H9 (cell line): ENCODE measurements at regions not wholly inside any gene's neighbourhood (a gene's known extent, or its start where the extent isn't known, plus 50 kb on each side); places are given as distances from the start of the nearest gene placed in this dataset.

ENCODE experiments used
- DNase-seq: peaks from one replicate; pipeline ENCODE4 v3.0.0-alpha.2; 2017
- H2AFZ ChIP-seq: one replicate; pipeline ENCODE4 v1.6.1; 2013; ENCODE audit warnings: mild to moderate bottlenecking, low read length, control low read depth, moderate library complexity
- H2AK5ac ChIP-seq: 2 replicates; pipeline ENCODE4 v1.6.1; 2013; ENCODE audit warnings: low read length, control low read depth, mixed read lengths; ENCODE audit not compliant: insufficient read length
- H2BK120ac ChIP-seq: one replicate; pipeline ENCODE4 v1.6.1; 2013; ENCODE audit warnings: low read depth, mild to moderate bottlenecking, low read length, control low read depth, inconsistent platforms; ENCODE audit not compliant: poor library complexity, severe bottlenecking
- H2BK12ac ChIP-seq: 2 replicates; pipeline ENCODE4 v1.6.1; 2013; ENCODE audit warnings: low read length, control low read depth, mixed read lengths, low read depth; ENCODE audit not compliant: insufficient read length
- H2BK15ac ChIP-seq: 2 replicates; pipeline ENCODE4 v1.6.1; 2013; ENCODE audit warnings: low read depth, low read length, control low read depth
- H2BK20ac ChIP-seq: one replicate; pipeline ENCODE4 v1.6.1; 2013; ENCODE audit warnings: low read depth, mild to moderate bottlenecking, low read length, control low read depth, inconsistent platforms; ENCODE audit not compliant: poor library complexity, severe bottlenecking
- H2BK5ac ChIP-seq: 2 replicates; pipeline ENCODE4 v1.6.1; 2013; ENCODE audit warnings: low read length, control low read depth, mixed read lengths; ENCODE audit not compliant: insufficient read length
- H3K14ac ChIP-seq: 2 replicates; pipeline ENCODE4 v1.6.1; 2013; ENCODE audit warnings: low read length, control low read depth; ENCODE audit not compliant: insufficient read depth
- H3K18ac ChIP-seq: 2 replicates; pipeline ENCODE4 v1.6.1; 2013; ENCODE audit warnings: low read depth, mild to moderate bottlenecking, mixed read lengths, low read length, control low read depth; ENCODE audit not compliant: insufficient read length
- H3K23ac ChIP-seq: 2 replicates; pipeline ENCODE4 v1.6.1; 2013; ENCODE audit warnings: low read length, control low read depth, mixed read lengths, low read depth; ENCODE audit not compliant: insufficient read length
- H3K23me2 ChIP-seq: 2 replicates; pipeline ENCODE4 v1.6.1; 2013; ENCODE audit warnings: low read depth, mild to moderate bottlenecking, mixed read lengths, low read length, control low read depth; ENCODE audit not compliant: insufficient read length, poor library complexity, severe bottlenecking
- H3K27ac ChIP-seq: 2 replicates; pipeline ENCODE4 v1.5.1; 2013; ENCODE audit warnings: low read length, control low read depth, mixed read lengths, low read depth; ENCODE audit not compliant: insufficient read length
- H3K27me3 ChIP-seq: 2 replicates; pipeline ENCODE4 v1.6.1; 2013; ENCODE audit warnings: low read length, control low read depth, inconsistent platforms; ENCODE audit not compliant: insufficient read depth
- H3K4ac ChIP-seq: 2 replicates; pipeline ENCODE4 v1.6.1; 2013; ENCODE audit warnings: low read depth, mild to moderate bottlenecking, control low read depth, inconsistent platforms, low read length, moderate library complexity
- H3K4me1 ChIP-seq: 2 replicates; pipeline ENCODE4 v1.6.1; 2013; ENCODE audit warnings: low read length, control low read depth, inconsistent platforms; ENCODE audit not compliant: insufficient read depth
- H3K4me2 ChIP-seq: 2 replicates; pipeline ENCODE4 v1.6.1; 2013; ENCODE audit warnings: low read length, control low read depth, mixed read lengths; ENCODE audit not compliant: insufficient read length, insufficient read depth
- H3K56ac ChIP-seq: 2 replicates; pipeline ENCODE4 v1.6.1; 2013; ENCODE audit warnings: low read depth, mild to moderate bottlenecking, mixed read lengths, low read length, control low read depth; ENCODE audit not compliant: insufficient read length
- H3K79me1 ChIP-seq: 2 replicates; pipeline ENCODE4 v1.6.1; 2013; ENCODE audit warnings: low read depth, mild to moderate bottlenecking, moderate library complexity, low read length, control low read depth, inconsistent platforms; ENCODE audit not compliant: insufficient read depth, poor library complexity, severe bottlenecking
- H3K79me2 ChIP-seq: 2 replicates; pipeline ENCODE4 v1.6.1; 2013; ENCODE audit warnings: low read length, control low read depth, inconsistent platforms; ENCODE audit not compliant: insufficient read depth
- H3K9ac ChIP-seq: 2 replicates; pipeline ENCODE4 v1.6.1; 2013; ENCODE audit warnings: low read length, control low read depth, mixed read lengths; ENCODE audit not compliant: insufficient read length; ENCODE audit errors: extremely low read depth
- H3K9me3 ChIP-seq: one replicate; pipeline ENCODE4 v1.6.1; 2013; ENCODE audit warnings: low read depth, low read length, inconsistent platforms; ENCODE audit not compliant: control insufficient read depth
- H3T11ph ChIP-seq: one replicate; pipeline ENCODE4 v1.6.1; 2013; ENCODE audit warnings: mild to moderate bottlenecking, low read length, control low read depth, inconsistent platforms
- H4K20me1 ChIP-seq: one replicate; pipeline ENCODE4 v1.6.1; 2013; ENCODE audit not compliant: control insufficient read depth, insufficient read length, insufficient read depth
- H4K5ac ChIP-seq: 2 replicates; pipeline ENCODE4 v1.6.1; 2013; ENCODE audit warnings: low read depth, mild to moderate bottlenecking, mixed read lengths, low read length, control low read depth; ENCODE audit not compliant: insufficient read length
- H4K8ac ChIP-seq: replicated peaks from 2 replicates; pipeline ENCODE4 v1.6.1; 2013; ENCODE audit warnings: low read length, control low read depth, mixed read lengths, low read depth; ENCODE audit not compliant: insufficient read length
- H4K91ac ChIP-seq: 2 replicates; pipeline ENCODE4 v1.6.1; 2013; ENCODE audit warnings: low read depth, mild to moderate bottlenecking, moderate library complexity, mixed read lengths, low read length, control low read depth; ENCODE audit not compliant: insufficient read length
- H3K27ac Mint-ChIP-seq, 3 experiments: 2 replicates in 2 of 3; 3 replicates in 1 of 3; pipeline ENCODE4 v1.8.0; 2020 to 2021; ENCODE audit warnings: mixed read lengths in 3 of 3, mild to moderate bottlenecking in 1 of 3, moderate library complexity in 1 of 3
- H3K27me3 Mint-ChIP-seq: 2 replicates; pipeline ENCODE4 v1.8.0; 2021; ENCODE audit warnings: low read depth, mild to moderate bottlenecking, moderate library complexity, mixed read lengths
- H3K36me3 Mint-ChIP-seq, 3 experiments: 2 replicates in 2 of 3; 3 replicates in 1 of 3; pipeline ENCODE4 v1.8.0; 2020 to 2021; ENCODE audit warnings: low read depth in 3 of 3, mixed read lengths in 3 of 3; ENCODE audit not compliant: insufficient read depth in 1 of 3
- H3K4me1 Mint-ChIP-seq, 2 experiments: 2 replicates each; pipeline ENCODE4 v1.8.0; 2020; ENCODE audit warnings: mixed read lengths in 2 of 2
- H3K4me3 Mint-ChIP-seq, 2 experiments: 2 replicates in 1 of 2; 3 replicates in 1 of 2; pipeline ENCODE4 v1.8.0; 2020 to 2021; ENCODE audit warnings: mild to moderate bottlenecking in 2 of 2, mixed read lengths in 2 of 2, moderate library complexity in 1 of 2
- H3K9me3 Mint-ChIP-seq, 2 experiments: 2 replicates in 1 of 2; 3 replicates in 1 of 2; pipeline ENCODE4 v1.8.0; 2020; ENCODE audit warnings: mild to moderate bottlenecking in 2 of 2, mixed read lengths in 2 of 2, moderate library complexity in 1 of 2
- CTCF ChIP-seq: fragments of 200-600 bp; sonication (generic); conservative IDR thresholded peaks from 3 replicates; pipeline ENCODE4 v1.8.0; 2021; ENCODE audit warnings: antibody characterized with exemption, mild to moderate bottlenecking
- WGBS: extraction: QIAGEN DNeasy Blood & Tissue Kit; methylation state at CpG from one replicate; pipeline ENCODE4 v1.1.7; 2013; ENCODE audit warnings: missing lambda C conversion rate, low lambda C conversion rate, mixed read lengths; ENCODE audit not compliant: insufficient read length; ENCODE audit errors: extremely low coverage; 5-methylcytosine and 5-hydroxymethylcytosine counted together

GRCh38 chr7:47188136-47188535 is 393.8 kb downstream of the TNS3 start:
- no peak overlapping the region for H2BK120ac ChIP-seq
- WGBS, result no CpG with 5 or more reads among the region's 3 CpGs
- no peak overlapping the region for H2AFZ ChIP-seq
- H3T11ph ChIP-seq, result no peak overlapping the region
- H3K27ac ChIP-seq, result no peak overlapping the region
- H3K23me2 ChIP-seq, result no peaks in the 10 kb centered on the region
- H4K20me1 ChIP-seq, result no peaks in the 10 kb centered on the region
- no peaks in the 10 kb centered on the region for H3K4me1 ChIP-seq
- H3K9ac ChIP-seq, result no peak overlapping the region
- H4K8ac ChIP-seq, result no peak overlapping the region
- Mint-ChIP-seq H3K36me3 (no peaks in the 10 kb centered on the region), H3K4me3 (no peak overlapping the region), H3K4me1 (peaks cover 8 to 10% of the 10 kb centered on the region in 2 experiments), H3K27me3 (peaks cover 12% of the 10 kb centered on the region), H3K27ac (no peak overlapping the region), H3K9me3 (no peaks in the 10 kb centered on the region)
- H3K23ac ChIP-seq, result no peak overlapping the region
- no peak overlapping the region for H4K91ac ChIP-seq
- H3K9me3 ChIP-seq, result no peaks in the 10 kb centered on the region
- no peaks in the 10 kb centered on the region for H3K27me3 ChIP-seq
- no peak overlapping the region for H2BK12ac ChIP-seq
- no peaks in the 10 kb centered on the region for H3K79me1 ChIP-seq
- H2BK20ac ChIP-seq, result no peak overlapping the region
- H2AK5ac ChIP-seq, result no peak overlapping the region
- no peak overlapping the region for H4K5ac ChIP-seq
- no peak overlapping the region for H3K4ac ChIP-seq
- no peak overlapping the region for H3K4me2 ChIP-seq
- H2BK5ac ChIP-seq, result no peak overlapping the region
- no peak for TF ChIP-seq CTCF
- H3K14ac ChIP-seq, result no peak overlapping the region
- no peaks in the 10 kb centered on the region for H3K79me2 ChIP-seq
- no peak overlapping the region for H3K18ac ChIP-seq
- no peak for DNase-seq
- no peak overlapping the region for H2BK15ac ChIP-seq
- no peak overlapping the region for H3K56ac ChIP-seq
